Lung microvascular endothelial cell (primary cell): ENCODE measurements at regions not wholly inside any gene's neighbourhood (a gene's known extent, or its start where the extent isn't known, plus 50 kb on each side); places are given as distances from the start of the nearest gene placed in this dataset.

Experiments used
- DNase-seq, 2 donors: peaks; one replicate each; pipeline versions ENCODE4 v3.0.0 to v3.0.0-alpha.2; 2010; ENCODE audit warnings: low read depth in 2 of 2

- no peak for DNase-seq
These were observed 70.3 kb upstream of the TRPM3 start for GRCh38 chr9:71191708-71192107.

- DNase-seq: peak in 1 of 2 donors; percentile 46
These were observed 61.8 kb upstream of the TRPM3 start for GRCh38 chr9:71183251-71183650.

- no peak for DNase-seq
These were observed 57.8 kb upstream of the TRPM3 start for GRCh38 chr9:71179183-71179582.

- DNase-seq: no peak
These were observed 56.5 kb upstream of the TRPM3 start for GRCh38 chr9:71177901-71178300.

DNA sequence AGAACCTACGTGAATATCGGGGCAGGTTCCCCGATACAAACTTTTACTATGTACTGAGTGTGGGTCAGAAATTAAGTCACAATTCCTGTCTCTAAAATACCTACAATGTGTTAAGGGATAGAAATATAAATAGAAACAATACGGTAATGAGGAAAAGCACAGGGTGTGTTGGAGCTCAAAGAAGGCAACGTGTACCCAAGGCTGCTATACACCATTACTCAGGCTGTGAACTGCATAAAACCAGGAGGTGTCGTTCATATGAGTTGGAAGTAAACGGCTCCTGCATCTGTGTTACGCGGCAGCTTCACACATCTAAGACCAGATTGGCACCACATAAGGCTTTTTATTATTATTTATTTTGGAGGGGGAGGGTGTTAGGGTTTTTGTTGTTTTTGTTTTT is 50.1 kb upstream of the TRPM3 start:
- no peak for DNase-seq
